HEK293 (cell line): ENCODE measurements at regions not wholly inside any gene's neighbourhood (a gene's known extent, or its start where the extent isn't known, plus 50 kb on each side); places are given as distances from the start of the nearest gene placed in this dataset.

Experiments
- ELK4 ChIP-seq: IDR thresholded peaks from 2 replicates; pipeline ENCODE4 v1.6.1; 2011; ENCODE audit warnings: mild to moderate bottlenecking, low read depth, low read length, borderline replicate concordance
- ZNF274 ChIP-seq, 2 experiments: fragments of 200-500 bp in 1 of 2; fragments of 450-650 bp in 1 of 2; sonication (Bioruptor generic) in 1 of 2; formaldehyde crosslinking in 1 of 2; IDR thresholded peaks; 2 replicates each; pipeline versions ENCODE4 v1.5.1 to v1.6.1; 2014 to 2016; ENCODE audit warnings: borderline replicate concordance in 1 of 2, inconsistent platforms in 1 of 2, low read length in 1 of 2, missing biosample characterization in 1 of 2, missing genetic modification characterization in 1 of 2
- ZNF623 ChIP-seq: fragments of 450-650 bp; formaldehyde crosslinking; IDR thresholded peaks from 2 replicates; pipeline ENCODE4 v1.5.1; 2016; ENCODE audit warnings: missing biosample characterization, missing genetic modification characterization
- ZNF777 ChIP-seq: fragments of 450-650 bp; formaldehyde crosslinking; IDR thresholded peaks from 2 replicates; pipeline ENCODE4 v1.5.1; 2017; ENCODE audit warnings: missing biosample characterization, missing genetic modification characterization, borderline replicate concordance
- TF ChIP-seq, protein P1 (sequence below): fragments of 450-650 bp; formaldehyde crosslinking; IDR thresholded peaks from 2 replicates; pipeline ENCODE4 v1.5.1; 2016; ENCODE audit warnings: missing biosample characterization, missing genetic modification characterization
- TF ChIP-seq, protein P2 (sequence below): fragments of 450-650 bp; formaldehyde crosslinking; IDR thresholded peaks from 2 replicates; pipeline ENCODE4 v1.5.1; 2016; ENCODE audit warnings: missing biosample characterization, missing genetic modification characterization

DNA sequence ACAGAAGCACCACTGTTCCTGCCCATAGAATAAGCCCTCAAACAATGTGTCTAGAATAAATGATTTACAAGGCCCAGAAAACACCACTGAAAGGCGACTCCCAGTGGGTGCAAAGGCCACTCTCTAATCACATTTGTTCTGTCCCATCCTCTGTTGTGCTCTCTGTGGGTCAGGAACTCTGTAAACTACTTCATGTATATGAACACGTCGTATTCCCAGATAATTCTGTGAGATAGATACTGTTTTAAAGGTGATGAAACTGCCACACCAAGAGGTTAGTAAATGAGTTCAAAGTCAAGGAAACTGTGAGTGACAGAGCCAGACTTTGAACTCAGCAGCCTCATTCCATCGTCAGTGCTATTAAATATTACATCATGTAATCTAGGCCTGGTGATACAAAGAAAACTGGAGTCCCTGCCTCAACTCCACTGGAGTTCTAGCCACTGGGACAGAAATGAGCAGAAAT, 269.7 kb upstream of the DCC start:
- TF ChIP-seq, protein P1, sequence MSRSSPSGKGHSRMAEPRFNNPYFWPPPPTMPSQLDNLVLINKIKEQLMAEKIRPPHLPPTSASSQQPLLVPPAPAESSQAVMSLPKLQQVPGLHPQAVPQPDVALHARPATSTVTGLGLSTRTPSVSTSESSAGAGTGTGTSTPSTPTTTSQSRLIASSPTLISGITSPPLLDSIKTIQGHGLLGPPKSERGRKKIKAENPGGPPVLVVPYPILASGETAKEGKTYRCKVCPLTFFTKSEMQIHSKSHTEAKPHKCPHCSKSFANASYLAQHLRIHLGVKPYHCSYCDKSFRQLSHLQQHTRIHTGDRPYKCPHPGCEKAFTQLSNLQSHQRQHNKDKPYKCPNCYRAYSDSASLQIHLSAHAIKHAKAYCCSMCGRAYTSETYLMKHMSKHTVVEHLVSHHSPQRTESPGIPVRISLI (tag by site-specific recombination) = no peak
- TF ChIP-seq, protein P2, sequence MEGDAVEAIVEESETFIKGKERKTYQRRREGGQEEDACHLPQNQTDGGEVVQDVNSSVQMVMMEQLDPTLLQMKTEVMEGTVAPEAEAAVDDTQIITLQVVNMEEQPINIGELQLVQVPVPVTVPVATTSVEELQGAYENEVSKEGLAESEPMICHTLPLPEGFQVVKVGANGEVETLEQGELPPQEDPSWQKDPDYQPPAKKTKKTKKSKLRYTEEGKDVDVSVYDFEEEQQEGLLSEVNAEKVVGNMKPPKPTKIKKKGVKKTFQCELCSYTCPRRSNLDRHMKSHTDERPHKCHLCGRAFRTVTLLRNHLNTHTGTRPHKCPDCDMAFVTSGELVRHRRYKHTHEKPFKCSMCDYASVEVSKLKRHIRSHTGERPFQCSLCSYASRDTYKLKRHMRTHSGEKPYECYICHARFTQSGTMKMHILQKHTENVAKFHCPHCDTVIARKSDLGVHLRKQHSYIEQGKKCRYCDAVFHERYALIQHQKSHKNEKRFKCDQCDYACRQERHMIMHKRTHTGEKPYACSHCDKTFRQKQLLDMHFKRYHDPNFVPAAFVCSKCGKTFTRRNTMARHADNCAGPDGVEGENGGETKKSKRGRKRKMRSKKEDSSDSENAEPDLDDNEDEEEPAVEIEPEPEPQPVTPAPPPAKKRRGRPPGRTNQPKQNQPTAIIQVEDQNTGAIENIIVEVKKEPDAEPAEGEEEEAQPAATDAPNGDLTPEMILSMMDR (tag by site-specific recombination) = no peak
- no peak for TF ChIP-seq ELK4
- TF ChIP-seq ZNF623 (tag by site-specific recombination) = no peak
- no peak for TF ChIP-seq ZNF274 (IDR thresholded peaks at IDR 0.05; ENCODE audit: low read length)
- no peak for TF ChIP-seq ZNF274 (tag by site-specific recombination; IDR thresholded peaks at IDR 0.05; ENCODE audit: borderline replicate concordance)
- no peak for TF ChIP-seq ZNF777 (tag by site-specific recombination)
